SU-DHL-6 (cell line): ENCODE measurements at regions not wholly inside any gene's neighbourhood (a gene's known extent, or its start where the extent isn't known, plus 50 kb on each side); places are given as distances from the start of the nearest gene placed in this dataset.

Source experiments
- H2AFZ ChIP-seq: fragments of 200-600 bp; sonication (generic); 2 replicates; pipeline ENCODE4 v1.6.1; 2014; ENCODE audit warnings: low read depth, mild to moderate bottlenecking, moderate library complexity, mixed read lengths, antibody characterized with exemption, low read length; ENCODE audit not compliant: severe bottlenecking
- H3F3A ChIP-seq: fragments of 200-600 bp; shearing (Covaris generic); 2 replicates; pipeline ENCODE4 v1.6.0; 2016; ENCODE audit warnings: antibody characterized with exemption, mild to moderate bottlenecking; ENCODE audit not compliant: insufficient read depth
- H3K27ac ChIP-seq: fragments of 200-600 bp; sonication (generic); 2 replicates; pipeline ENCODE4 v1.5.1; 2016; ENCODE audit warnings: low read depth, mild to moderate bottlenecking, low read length, moderate library complexity, mixed read lengths
- H3K27me3 ChIP-seq: fragments of 200-600 bp; sonication (generic), shearing (Covaris generic); 2 replicates; pipeline ENCODE4 v1.6.0; 2014; ENCODE audit warnings: mild to moderate bottlenecking, low read length
- H3K36me3 ChIP-seq: fragments of 200-600 bp; sonication (generic); 2 replicates; pipeline ENCODE4 v1.6.1; 2014; ENCODE audit warnings: mild to moderate bottlenecking, low read length, mixed read lengths
- H3K4me2 ChIP-seq: fragments of 300-600, 200-600 bp; shearing (Covaris generic), sonication (generic); 2 replicates; pipeline ENCODE4 v1.6.0; 2014; ENCODE audit warnings: low read length, low read depth, mild to moderate bottlenecking; ENCODE audit not compliant: poor library complexity, severe bottlenecking
- H3K4me3 ChIP-seq: fragments of 200-600 bp; sonication (generic); 2 replicates; pipeline ENCODE4 v1.5.1; 2014; ENCODE audit warnings: antibody characterized with exemption, low read length, mild to moderate bottlenecking, mixed read lengths; ENCODE audit not compliant: insufficient read depth, poor library complexity, severe bottlenecking
- H3K79me2 ChIP-seq: fragments of 200-600 bp; sonication (generic); 2 replicates; pipeline ENCODE4 v1.6.1; 2014; ENCODE audit warnings: mild to moderate bottlenecking, low read length, moderate library complexity; ENCODE audit not compliant: insufficient read depth
- H3K9ac ChIP-seq: fragments of 200-600 bp; sonication (generic); 2 replicates; pipeline ENCODE4 v1.7.0; 2014; ENCODE audit warnings: mild to moderate bottlenecking, low read length
- H3K9me2 ChIP-seq: fragments of 200-600 bp; sonication (generic); replicated peaks from 2 replicates; pipeline ENCODE4 v1.6.1; 2014; ENCODE audit warnings: low read length; ENCODE audit not compliant: insufficient read depth
- H3K9me3 ChIP-seq: fragments of 200-600 bp; sonication (generic); 2 replicates; pipeline ENCODE4 v1.6.1; 2014; ENCODE audit warnings: low read length, mixed read lengths; ENCODE audit not compliant: insufficient read depth
- H4K20me1 ChIP-seq: fragments of 200-600 bp; sonication (generic); 2 replicates; pipeline ENCODE4 v1.6.1; 2014; ENCODE audit warnings: low read depth, mild to moderate bottlenecking, antibody characterized with exemption, low read length, moderate library complexity, mixed read lengths
- CTCF ChIP-seq: fragments of 200-600 bp; sonication (generic); IDR thresholded peaks from one replicate; pipeline ENCODE4 v1.5.1; 2017; ENCODE audit warnings: antibody characterized with exemption, mild to moderate bottlenecking, low read length, moderate library complexity; ENCODE audit not compliant: insufficient read depth, poor library complexity, severe bottlenecking
- EZH2phosphoT487 ChIP-seq: fragments of 200-600 bp; sonication (generic), shearing (Covaris generic); conservative IDR thresholded peaks from 2 replicates; pipeline ENCODE4 v1.6.1; 2018; ENCODE audit warnings: mild to moderate bottlenecking, antibody characterized with exemption, low read length, moderate library complexity, mixed read lengths

GRCh38 chr16:49009204-49009603, 272.4 kb downstream of the CBLN1 start:
- no peak overlapping the region for H3K9ac ChIP-seq
- no peaks in the 10 kb centered on the region for H3K27me3 ChIP-seq
- no peaks in the 10 kb centered on the region for H4K20me1 ChIP-seq
- no peak for TF ChIP-seq CTCF
- TF ChIP-seq EZH2phosphoT487: no peak
- no peak overlapping the region for H3K27ac ChIP-seq
- H3K4me3 ChIP-seq: no peak overlapping the region
- H3K9me3 ChIP-seq: no peaks in the 10 kb centered on the region; the same call in 1 of the 2 replicates
- no peaks in the 10 kb centered on the region for H3K9me2 ChIP-seq
- H3F3A ChIP-seq: no peaks in the 10 kb centered on the region
- H3K79me2 ChIP-seq: no peaks in the 10 kb centered on the region
- H3K36me3 ChIP-seq: no peaks in the 10 kb centered on the region
- no peak overlapping the region for H2AFZ ChIP-seq
- no peak overlapping the region for H3K4me2 ChIP-seq

GRCh38 chr16:49003992-49004391, 277.6 kb downstream of the CBLN1 start:
- H4K20me1 ChIP-seq: no peaks in the 10 kb centered on the region
- no peaks in the 10 kb centered on the region for H3K27me3 ChIP-seq
- no peak overlapping the region for H2AFZ ChIP-seq
- no peak overlapping the region for H3K4me2 ChIP-seq
- no peaks in the 10 kb centered on the region for H3K36me3 ChIP-seq
- no peaks in the 10 kb centered on the region for H3F3A ChIP-seq
- H3K9me3 ChIP-seq: no peaks in the 10 kb centered on the region; the same call in 1 of the 2 replicates
- no peaks in the 10 kb centered on the region for H3K79me2 ChIP-seq
- no peaks in the 10 kb centered on the region for H3K9me2 ChIP-seq
- H3K27ac ChIP-seq: no peak overlapping the region
- H3K9ac ChIP-seq: no peak overlapping the region
- TF ChIP-seq CTCF: no peak
- H3K4me3 ChIP-seq: no peak overlapping the region

- Histone ChIP-seq H3K9me2 (no peaks in the 10 kb centered on the region), H3K79me2 (no peaks in the 10 kb centered on the region), H3K4me2 (no peak overlapping the region), H3F3A (no peaks in the 10 kb centered on the region), H3K9me3 (no peaks in the 10 kb centered on the region; the same call in 1 of the 2 replicates), H3K36me3 (no peaks in the 10 kb centered on the region), H3K27me3 (no peaks in the 10 kb centered on the region), H3K27ac (no peak overlapping the region), H4K20me1 (no peaks in the 10 kb centered on the region), H2AFZ (no peak overlapping the region), H3K4me3 (no peak overlapping the region), H3K9ac (no peak overlapping the region)
- TF ChIP-seq EZH2phosphoT487 (no peak), CTCF (no peak)
Measured at GRCh38 chr16:49003022-49003421, 278.6 kb downstream of the CBLN1 start.
